ENCODE measurements at regions not wholly inside any gene's neighbourhood (a gene's known extent, or its start where the extent isn't known, plus 50 kb on each side); places are given as distances from the start of the nearest gene placed in this dataset.
A peak's percentile ranks its signal among the peaks of the same experiment; 100 is the strongest.

DNA sequence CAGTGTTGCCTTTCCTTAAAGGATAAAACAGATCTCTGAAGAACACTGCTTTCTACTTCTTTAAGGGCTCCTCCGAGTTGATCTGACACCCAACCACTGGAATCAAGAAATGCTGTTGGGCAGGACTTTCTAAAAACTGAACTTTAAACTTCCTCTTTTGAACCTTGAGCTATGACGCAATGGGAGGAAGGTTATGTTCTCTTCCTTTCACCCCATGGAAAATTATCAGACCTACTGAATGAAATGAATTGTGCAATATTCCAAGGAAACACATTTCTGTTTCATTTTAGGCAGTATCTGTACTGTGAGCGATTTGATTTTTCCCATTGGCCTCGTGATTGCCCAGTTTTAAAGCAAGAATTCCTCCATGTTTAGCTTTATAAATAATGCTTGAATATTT lies 206.0 kb upstream of the PRR16 start:
- no peak overlapping the region for H3K4me3 ChIP-seq
- H3K27me3 ChIP-seq: no peaks in the 10 kb centered on the region
- H3K36me3 ChIP-seq: no peaks in the 10 kb centered on the region
- no peaks in the 10 kb centered on the region for H3K4me1 ChIP-seq (ENCODE audit: insufficient read depth)
- WGBS, 3 donors: 61 to 72% (median 65%) methylated on average over 4 of the region's 4 CpGs
- no peak overlapping the region for H3K27ac ChIP-seq
- TF ChIP-seq EP300 (IDR thresholded peaks at IDR 0.05): no peak
- no peak for TF ChIP-seq POLR2A (IDR thresholded peaks at IDR 0.05)
- TF ChIP-seq, protein P1, sequence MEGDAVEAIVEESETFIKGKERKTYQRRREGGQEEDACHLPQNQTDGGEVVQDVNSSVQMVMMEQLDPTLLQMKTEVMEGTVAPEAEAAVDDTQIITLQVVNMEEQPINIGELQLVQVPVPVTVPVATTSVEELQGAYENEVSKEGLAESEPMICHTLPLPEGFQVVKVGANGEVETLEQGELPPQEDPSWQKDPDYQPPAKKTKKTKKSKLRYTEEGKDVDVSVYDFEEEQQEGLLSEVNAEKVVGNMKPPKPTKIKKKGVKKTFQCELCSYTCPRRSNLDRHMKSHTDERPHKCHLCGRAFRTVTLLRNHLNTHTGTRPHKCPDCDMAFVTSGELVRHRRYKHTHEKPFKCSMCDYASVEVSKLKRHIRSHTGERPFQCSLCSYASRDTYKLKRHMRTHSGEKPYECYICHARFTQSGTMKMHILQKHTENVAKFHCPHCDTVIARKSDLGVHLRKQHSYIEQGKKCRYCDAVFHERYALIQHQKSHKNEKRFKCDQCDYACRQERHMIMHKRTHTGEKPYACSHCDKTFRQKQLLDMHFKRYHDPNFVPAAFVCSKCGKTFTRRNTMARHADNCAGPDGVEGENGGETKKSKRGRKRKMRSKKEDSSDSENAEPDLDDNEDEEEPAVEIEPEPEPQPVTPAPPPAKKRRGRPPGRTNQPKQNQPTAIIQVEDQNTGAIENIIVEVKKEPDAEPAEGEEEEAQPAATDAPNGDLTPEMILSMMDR (IDR thresholded peaks at IDR 0.05): no peak
- H3K9me3 ChIP-seq: no peaks in the 10 kb centered on the region
- peak in 1 of 5 donors; percentile 18 for DNase-seq
- intact Hi-C loops (cut with DNase I): no loop called here

DNA sequence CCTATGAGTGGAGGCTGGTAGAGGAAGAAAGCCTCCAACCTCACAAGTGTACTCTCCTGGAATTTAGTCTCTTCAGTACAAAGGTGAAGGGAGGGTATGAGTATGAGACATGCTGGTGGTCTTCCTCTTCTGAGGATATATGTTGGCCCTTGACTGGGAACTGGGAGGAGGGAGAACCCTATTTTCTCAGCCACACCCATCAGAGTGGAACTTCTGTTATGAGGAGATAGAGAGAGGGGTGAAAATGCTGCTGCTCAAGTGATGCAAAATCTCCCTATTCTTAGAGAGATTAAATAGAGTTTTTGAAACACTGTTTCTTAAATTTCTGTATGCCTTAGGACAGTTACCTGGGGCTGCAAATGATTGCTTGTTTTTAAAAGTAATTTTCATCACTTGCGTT lies 203.4 kb upstream of the PRR16 start:
- Histone ChIP-seq H3K9me3 (no peaks in the 10 kb centered on the region), H3K4me1 (ENCODE audit: insufficient read depth) (no peaks in the 10 kb centered on the region), H3K27ac (no peak overlapping the region), H3K4me3 (no peak overlapping the region), H3K36me3 (no peaks in the 10 kb centered on the region), H3K27me3 (no peaks in the 10 kb centered on the region)
- TF ChIP-seq EP300 (IDR thresholded peaks at IDR 0.05) (no peak), POLR2A (IDR thresholded peaks at IDR 0.05) (no peak)
- TF ChIP-seq, protein P1 (IDR thresholded peaks at IDR 0.05): no peak
- 80 to 85% (median 83%) methylated on average over 1 of the region's 1 CpG for WGBS, 3 donors
- intact Hi-C loops (cut with DNase I): no loop called here
- DNase-seq: no peak

DNA sequence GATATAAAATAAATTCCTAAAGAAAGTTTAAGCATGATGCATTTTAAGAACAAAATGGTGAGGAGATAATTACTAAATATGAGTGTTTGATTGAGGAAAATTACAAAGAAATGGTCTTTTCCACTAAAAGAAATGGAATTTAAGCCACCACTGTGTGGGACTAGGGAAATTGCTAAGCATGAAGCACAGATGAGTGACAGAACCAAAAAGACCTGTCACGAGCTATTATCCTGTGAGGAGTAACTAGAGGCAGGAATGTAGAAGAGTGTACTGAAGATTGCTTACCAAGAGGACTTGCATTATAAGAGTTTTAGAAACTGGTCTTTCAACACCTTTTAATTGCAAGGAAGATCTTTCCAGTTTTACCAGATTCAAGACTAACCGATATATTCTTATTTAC lies 193.6 kb upstream of the PRR16 start:
- no peak for DNase-seq
- TF ChIP-seq, protein P1 (IDR thresholded peaks at IDR 0.05): no peak
- TF ChIP-seq EP300 (IDR thresholded peaks at IDR 0.05): no peak
- no peaks in the 10 kb centered on the region for H3K36me3 ChIP-seq
- H3K9me3 ChIP-seq: no peaks in the 10 kb centered on the region
- H3K4me3 ChIP-seq: no peak overlapping the region
- intact Hi-C loops (cut with DNase I): no loop called here
- H3K27ac ChIP-seq: no peak overlapping the region
- H3K4me1 ChIP-seq (ENCODE audit: insufficient read depth): no peaks in the 10 kb centered on the region
- H3K27me3 ChIP-seq: no peaks in the 10 kb centered on the region
- WGBS, 3 donors: 80 to 93% (median 88%) methylated on average over 2 of the region's 2 CpGs

DNA sequence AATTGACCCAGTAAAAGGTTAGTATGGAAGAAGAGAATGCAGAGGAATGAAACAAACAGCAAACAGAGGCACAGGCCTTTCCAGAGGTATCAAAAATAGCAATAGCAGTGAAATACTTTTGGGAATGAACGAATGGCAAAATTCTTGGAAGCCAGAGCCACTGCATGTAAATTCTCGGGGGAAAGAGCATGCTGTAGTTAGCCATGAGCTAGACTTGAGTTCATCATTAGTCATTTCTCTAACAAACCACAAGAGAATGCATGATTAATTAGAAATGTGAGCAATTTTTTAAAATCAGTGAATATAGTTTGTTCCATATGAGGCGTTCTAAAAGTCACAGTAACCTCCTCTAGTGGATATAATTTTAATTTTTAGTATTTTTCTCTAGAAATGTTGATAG lies 170.3 kb upstream of the PRR16 start:
- TF ChIP-seq EP300 (IDR thresholded peaks at IDR 0.05): no peak
- TF ChIP-seq POLR2A (IDR thresholded peaks at IDR 0.05): no peak
- TF ChIP-seq, protein P1 (IDR thresholded peaks at IDR 0.05): no peak
- Histone ChIP-seq H3K36me3 (no peaks in the 10 kb centered on the region), H3K27me3 (no peaks in the 10 kb centered on the region), H3K9me3 (no peaks in the 10 kb centered on the region), H3K4me1 (ENCODE audit: insufficient read depth) (no peaks in the 10 kb centered on the region), H3K27ac (no peak overlapping the region), H3K4me3 (no peak overlapping the region)
- 59 to 74% (median 62%) methylated on average over 3 of the region's 3 CpGs for WGBS, 3 donors
- DNase-seq: no peak
- intact Hi-C loops (cut with DNase I): no loop called here

DNA sequence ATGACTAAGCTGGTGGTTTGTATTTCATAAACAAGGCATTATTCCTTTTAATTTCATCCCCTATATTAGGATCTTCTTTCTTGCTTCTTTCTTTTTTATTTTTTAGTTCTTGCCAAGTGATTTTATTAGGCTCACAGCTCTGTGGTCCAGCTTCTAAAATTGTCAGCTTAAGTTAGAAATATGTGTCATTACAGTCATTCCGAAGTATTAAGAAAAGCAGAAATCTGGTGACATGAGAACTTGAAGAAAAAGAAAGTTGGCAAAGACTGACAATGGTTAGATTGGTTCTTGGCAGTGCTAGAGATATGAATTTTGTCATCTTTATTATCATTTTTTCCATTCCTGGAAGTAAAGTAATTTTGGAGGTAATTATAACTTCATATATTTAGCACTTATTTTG lies 166.5 kb upstream of the PRR16 start:
- WGBS, 3 donors: 53 to 63% (median 58%) methylated on average over 1 of the region's 1 CpG
- Histone ChIP-seq H3K27ac (no peak overlapping the region), H3K36me3 (no peaks in the 10 kb centered on the region), H3K27me3 (no peaks in the 10 kb centered on the region), H3K4me1 (ENCODE audit: insufficient read depth) (no peaks in the 10 kb centered on the region), H3K4me3 (no peak overlapping the region), H3K9me3 (no peaks in the 10 kb centered on the region)
- TF ChIP-seq EP300 (IDR thresholded peaks at IDR 0.05) (no peak), POLR2A (IDR thresholded peaks at IDR 0.05) (no peak)
- intact Hi-C loops (cut with DNase I): no loop called here
- no peak for DNase-seq
